Ectodermal cell (in vitro differentiated cells): ENCODE measurements at regions not wholly inside any gene's neighbourhood (a gene's known extent, or its start where the extent isn't known, plus 50 kb on each side); places are given as distances from the start of the nearest gene placed in this dataset.

Experiments
- H3K27ac ChIP-seq: 2 replicates; pipeline ENCODE4 v1.7.0; 2013; ENCODE audit warnings: mild to moderate bottlenecking, low read depth, low read length; ENCODE audit not compliant: insufficient read depth, poor library complexity, severe bottlenecking
- H3K27me3 ChIP-seq: 2 replicates; pipeline ENCODE4 v1.7.0; 2013; ENCODE audit warnings: mild to moderate bottlenecking, low read length; ENCODE audit not compliant: insufficient read depth, control insufficient read depth, poor library complexity, severe bottlenecking
- H3K36me3 ChIP-seq: one replicate; pipeline ENCODE4 v1.7.0; 2013; ENCODE audit warnings: low read length; ENCODE audit not compliant: control insufficient read depth, insufficient read depth
- H3K4me1 ChIP-seq: one replicate; pipeline ENCODE4 v1.7.0; 2013; ENCODE audit warnings: low read length; ENCODE audit not compliant: control insufficient read depth, insufficient read depth
- H3K4me3 ChIP-seq: 2 replicates; pipeline ENCODE4 v1.7.0; 2013; ENCODE audit warnings: low read depth, low read length, control low read depth; ENCODE audit not compliant: insufficient read depth
- H3K9me3 ChIP-seq: 2 replicates; pipeline ENCODE4 v1.7.0; 2013; ENCODE audit warnings: mild to moderate bottlenecking, low read length, moderate library complexity; ENCODE audit not compliant: control insufficient read depth
- WGBS, 2 experiments: methylation state at CpG; one replicate each; pipeline ENCODE4 v1.1.7; 2013; ENCODE audit warnings: missing lambda C conversion rate in 2 of 2; 5-methylcytosine and 5-hydroxymethylcytosine counted together

DNA sequence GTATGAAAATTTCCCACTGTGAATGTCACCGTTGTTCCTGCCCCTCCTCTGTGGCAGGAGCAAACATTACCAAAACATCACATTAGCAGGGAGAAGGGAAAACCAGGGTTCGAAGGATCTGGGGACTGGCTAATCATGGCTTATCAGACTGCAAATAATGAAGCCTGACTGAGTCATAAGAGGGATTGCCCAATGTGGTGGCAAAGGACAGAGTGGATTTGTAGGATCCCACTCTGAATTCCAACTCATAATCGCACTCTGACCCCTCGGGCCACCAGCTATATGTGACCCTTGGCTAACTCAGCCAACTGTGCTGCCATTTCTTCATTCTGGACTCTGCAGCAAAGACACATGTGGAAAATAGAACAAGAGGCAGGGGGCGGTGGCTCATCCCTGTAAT lies 347.3 kb upstream of the AUTS2 start:
- H3K4me1 ChIP-seq: no peaks in the 10 kb centered on the region
- peaks cover 3% of the 10 kb centered on the region for H3K27me3 ChIP-seq
- no peaks in the 10 kb centered on the region for H3K36me3 ChIP-seq
- WGBS, 2 experiments: 91% methylated on average over 5 of the region's 5 CpGs
- H3K27ac ChIP-seq: no peak overlapping the region
- H3K9me3 ChIP-seq: no peaks in the 10 kb centered on the region
- no peak overlapping the region for H3K4me3 ChIP-seq

DNA sequence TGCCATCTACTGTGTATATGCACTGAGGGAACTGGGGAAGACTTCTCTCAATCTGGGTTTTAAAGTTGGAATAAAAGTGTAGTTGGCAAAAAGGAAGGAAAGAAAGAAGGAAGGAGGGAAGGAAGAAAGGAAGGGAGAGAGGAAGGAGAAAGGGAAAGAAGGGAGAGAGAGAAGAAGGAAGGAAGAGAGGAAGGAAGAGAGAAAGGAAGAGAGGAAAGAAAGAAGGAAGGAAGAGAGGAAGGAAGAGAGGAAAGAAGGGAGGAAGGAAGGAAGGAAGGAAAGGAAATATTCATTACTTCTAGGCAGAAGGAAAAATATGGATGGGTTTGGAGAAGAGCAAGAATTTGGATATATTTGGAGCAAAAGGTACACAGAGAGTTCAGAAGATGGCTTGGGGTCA lies 343.6 kb upstream of the AUTS2 start:
- Histone ChIP-seq H3K27me3 (peaks cover 3% of the 10 kb centered on the region), H3K9me3 (no peaks in the 10 kb centered on the region), H3K4me3 (no peak overlapping the region), H3K36me3 (no peaks in the 10 kb centered on the region), H3K4me1 (no peaks in the 10 kb centered on the region), H3K27ac (no peak overlapping the region)

GRCh38 chr7:69256634-69257081 lies 341.6 kb upstream of the AUTS2 start:
- Histone ChIP-seq H3K36me3 (no peaks in the 10 kb centered on the region), H3K27ac (no peak overlapping the region), H3K4me1 (no peaks in the 10 kb centered on the region), H3K9me3 (no peaks in the 10 kb centered on the region), H3K27me3 (peaks cover 3% of the 10 kb centered on the region), H3K4me3 (no peak overlapping the region)
- 92 to 95% methylated on average over 12 of the region's 12 CpGs for whole genome bisulfite sequencing, 2 experiments

- Histone ChIP-seq H3K36me3 (no peaks in the 10 kb centered on the region), H3K4me1 (no peaks in the 10 kb centered on the region), H3K9me3 (no peaks in the 10 kb centered on the region), H3K27me3 (peaks cover 3% of the 10 kb centered on the region), H3K27ac (no peak overlapping the region), H3K4me3 (no peak overlapping the region)
- WGBS, 2 experiments: 91 to 93% methylated on average over 2 of the region's 2 CpGs
Observed at GRCh38 chr7:69257592-69257991, 340.7 kb upstream of the AUTS2 start.

GRCh38 chr7:69259445-69259844 lies 338.8 kb upstream of the AUTS2 start:
- Histone ChIP-seq H3K27ac (no peak overlapping the region), H3K4me3 (no peak overlapping the region), H3K9me3 (no peaks in the 10 kb centered on the region), H3K27me3 (no peaks in the 10 kb centered on the region), H3K36me3 (no peaks in the 10 kb centered on the region), H3K4me1 (no peaks in the 10 kb centered on the region)
- WGBS, 2 experiments: 87 to 92% methylated on average over 2 of the region's 2 CpGs

DNA sequence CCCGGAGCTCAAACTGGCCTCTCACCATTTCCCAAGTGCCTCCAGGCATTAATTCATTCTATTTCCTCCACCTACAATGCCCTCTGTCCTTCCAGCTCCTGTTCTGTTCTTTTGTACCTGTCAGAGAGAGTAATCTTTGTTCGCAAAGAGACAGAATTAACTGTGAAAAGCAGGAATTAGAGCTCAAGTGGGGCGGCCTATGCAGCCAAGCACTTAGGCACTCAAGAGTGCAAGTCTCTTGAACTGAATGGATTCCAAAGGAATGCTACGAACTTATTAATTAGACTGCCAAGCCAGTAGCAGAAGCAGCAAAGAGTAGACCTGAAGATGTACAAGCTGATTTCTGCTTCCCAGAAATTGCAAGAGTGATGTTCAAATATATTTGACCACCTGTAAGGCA lies 338.3 kb upstream of the AUTS2 start:
- H3K4me1 ChIP-seq: no peaks in the 10 kb centered on the region
- no peak overlapping the region for H3K27ac ChIP-seq
- H3K36me3 ChIP-seq: no peaks in the 10 kb centered on the region
- H3K9me3 ChIP-seq: no peaks in the 10 kb centered on the region
- WGBS, 2 experiments: 86 to 88% methylated on average over 4 of the region's 4 CpGs
- no peaks in the 10 kb centered on the region for H3K27me3 ChIP-seq
- H3K4me3 ChIP-seq: no peak overlapping the region

DNA sequence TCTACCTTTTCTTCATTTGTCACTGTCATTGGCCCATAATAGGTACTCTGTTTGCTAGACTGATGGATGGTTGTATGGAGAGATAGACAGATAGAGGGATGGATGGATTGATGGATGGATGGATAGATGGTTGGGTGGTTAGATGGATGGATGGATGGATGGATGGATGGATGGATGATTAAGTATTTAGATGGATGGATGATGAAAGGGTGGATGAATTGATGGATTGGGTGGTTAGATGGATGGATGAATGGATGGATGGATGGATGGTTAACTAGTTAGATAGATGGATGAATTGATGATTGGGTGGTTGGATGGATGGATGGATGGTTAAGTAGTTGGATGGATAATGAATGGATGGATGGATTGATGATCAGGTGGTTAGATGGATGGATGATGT lies 334.7 kb upstream of the AUTS2 start:
- no peak overlapping the region for H3K4me3 ChIP-seq
- H3K27me3 ChIP-seq: no peaks in the 10 kb centered on the region
- H3K9me3 ChIP-seq: no peaks in the 10 kb centered on the region
- H3K27ac ChIP-seq: no peak overlapping the region
- no peaks in the 10 kb centered on the region for H3K36me3 ChIP-seq
- no peaks in the 10 kb centered on the region for H3K4me1 ChIP-seq

GRCh38 chr7:69269806-69270205 lies 328.5 kb upstream of the AUTS2 start:
- Histone ChIP-seq H3K27ac (no peak overlapping the region), H3K36me3 (no peaks in the 10 kb centered on the region), H3K4me1 (no peaks in the 10 kb centered on the region), H3K4me3 (no peak overlapping the region), H3K9me3 (no peaks in the 10 kb centered on the region), H3K27me3 (no peaks in the 10 kb centered on the region)
- 88 to 93% methylated on average over 4 of the region's 4 CpGs for WGBS, 2 experiments

GRCh38 chr7:69272101-69272500 lies 326.2 kb upstream of the AUTS2 start:
- H3K9me3 ChIP-seq: no peaks in the 10 kb centered on the region
- no peaks in the 10 kb centered on the region for H3K36me3 ChIP-seq
- no peak overlapping the region for H3K4me3 ChIP-seq
- no peaks in the 10 kb centered on the region for H3K27me3 ChIP-seq
- no peaks in the 10 kb centered on the region for H3K4me1 ChIP-seq
- no peak overlapping the region for H3K27ac ChIP-seq
- 88 to 93% methylated on average over 1 of the region's 1 CpG for WGBS, 2 experiments

- no peaks in the 10 kb centered on the region for H3K27me3 ChIP-seq
- no peaks in the 10 kb centered on the region for H3K9me3 ChIP-seq
- H3K4me3 ChIP-seq: no peak overlapping the region
- H3K27ac ChIP-seq: no peak overlapping the region
- no peaks in the 10 kb centered on the region for H3K36me3 ChIP-seq
- no peaks in the 10 kb centered on the region for H3K4me1 ChIP-seq
- 90 to 95% methylated on average over 3 of the region's 3 CpGs for WGBS, 2 experiments
Observed at GRCh38 chr7:69276011-69276729, 322.1 kb upstream of the AUTS2 start.

GRCh38 chr7:69277366-69277765 lies 320.9 kb upstream of the AUTS2 start:
- Histone ChIP-seq H3K4me1 (no peaks in the 10 kb centered on the region), H3K36me3 (no peaks in the 10 kb centered on the region), H3K27me3 (no peaks in the 10 kb centered on the region), H3K4me3 (no peak overlapping the region), H3K9me3 (no peaks in the 10 kb centered on the region), H3K27ac (no peak overlapping the region)
- WGBS, 2 experiments: 87 to 92% methylated on average over 5 of the region's 5 CpGs
